ENCODE measurements at regions not wholly inside any gene's neighbourhood (a gene's known extent, or its start where the extent isn't known, plus 50 kb on each side); places are given as distances from the start of the nearest gene placed in this dataset.

DNA sequence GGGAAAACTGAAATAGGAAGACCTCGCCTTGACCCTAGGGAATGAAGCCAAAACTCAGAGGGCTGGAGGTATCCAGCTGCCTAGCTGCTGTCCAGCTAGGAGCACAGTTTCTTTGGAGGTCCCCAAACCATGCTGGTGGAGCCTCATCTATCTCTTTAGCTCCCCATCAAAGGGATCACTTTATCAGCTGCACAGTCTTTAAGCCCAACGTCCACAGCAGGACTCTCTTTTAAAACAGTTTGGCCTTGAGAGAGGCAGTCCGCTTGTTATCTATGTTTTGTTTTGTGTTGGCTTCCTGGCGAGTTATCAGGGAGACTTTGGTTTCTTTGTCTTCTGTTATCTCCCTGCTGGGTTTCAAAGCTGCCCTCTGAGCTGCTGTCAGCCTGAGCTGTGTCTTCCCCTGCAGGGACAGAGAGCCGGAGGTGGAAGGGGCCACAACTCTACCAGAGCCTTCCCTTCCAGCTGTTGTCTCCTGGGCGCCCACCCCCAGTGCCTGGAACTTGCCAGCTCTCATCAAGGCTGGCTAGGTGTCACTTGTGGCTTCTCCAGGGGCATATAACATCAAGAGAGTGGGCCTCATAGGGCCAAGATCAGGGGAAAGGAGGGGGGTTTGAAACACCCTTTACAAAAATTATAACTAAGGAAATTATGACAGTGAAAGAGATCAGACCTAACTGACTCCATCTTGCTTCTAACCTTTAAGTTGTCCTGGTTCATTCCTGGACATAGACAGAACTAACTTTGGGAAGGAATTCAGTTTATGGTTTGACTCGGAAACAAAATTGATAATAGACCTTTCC lies 61.4 kb upstream of the C15orf39 start:
- TF ChIP-seq, protein P1, sequence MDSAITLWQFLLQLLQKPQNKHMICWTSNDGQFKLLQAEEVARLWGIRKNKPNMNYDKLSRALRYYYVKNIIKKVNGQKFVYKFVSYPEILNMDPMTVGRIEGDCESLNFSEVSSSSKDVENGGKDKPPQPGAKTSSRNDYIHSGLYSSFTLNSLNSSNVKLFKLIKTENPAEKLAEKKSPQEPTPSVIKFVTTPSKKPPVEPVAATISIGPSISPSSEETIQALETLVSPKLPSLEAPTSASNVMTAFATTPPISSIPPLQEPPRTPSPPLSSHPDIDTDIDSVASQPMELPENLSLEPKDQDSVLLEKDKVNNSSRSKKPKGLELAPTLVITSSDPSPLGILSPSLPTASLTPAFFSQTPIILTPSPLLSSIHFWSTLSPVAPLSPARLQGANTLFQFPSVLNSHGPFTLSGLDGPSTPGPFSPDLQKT (IDR thresholded peaks at IDR 0.05; ENCODE audit: borderline replicate concordance, low read depth, low read length), result no peak
- TF ChIP-seq, protein P2, sequence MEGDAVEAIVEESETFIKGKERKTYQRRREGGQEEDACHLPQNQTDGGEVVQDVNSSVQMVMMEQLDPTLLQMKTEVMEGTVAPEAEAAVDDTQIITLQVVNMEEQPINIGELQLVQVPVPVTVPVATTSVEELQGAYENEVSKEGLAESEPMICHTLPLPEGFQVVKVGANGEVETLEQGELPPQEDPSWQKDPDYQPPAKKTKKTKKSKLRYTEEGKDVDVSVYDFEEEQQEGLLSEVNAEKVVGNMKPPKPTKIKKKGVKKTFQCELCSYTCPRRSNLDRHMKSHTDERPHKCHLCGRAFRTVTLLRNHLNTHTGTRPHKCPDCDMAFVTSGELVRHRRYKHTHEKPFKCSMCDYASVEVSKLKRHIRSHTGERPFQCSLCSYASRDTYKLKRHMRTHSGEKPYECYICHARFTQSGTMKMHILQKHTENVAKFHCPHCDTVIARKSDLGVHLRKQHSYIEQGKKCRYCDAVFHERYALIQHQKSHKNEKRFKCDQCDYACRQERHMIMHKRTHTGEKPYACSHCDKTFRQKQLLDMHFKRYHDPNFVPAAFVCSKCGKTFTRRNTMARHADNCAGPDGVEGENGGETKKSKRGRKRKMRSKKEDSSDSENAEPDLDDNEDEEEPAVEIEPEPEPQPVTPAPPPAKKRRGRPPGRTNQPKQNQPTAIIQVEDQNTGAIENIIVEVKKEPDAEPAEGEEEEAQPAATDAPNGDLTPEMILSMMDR (tag by site-specific recombination; IDR thresholded peaks at IDR 0.05), result no peak
- no peak for TF ChIP-seq ZNF140 (tag by site-specific recombination; IDR thresholded peaks at IDR 0.05)
